MM.1S (cell line): ENCODE measurements at regions not wholly inside any gene's neighbourhood (a gene's known extent, or its start where the extent isn't known, plus 50 kb on each side); places are given as distances from the start of the nearest gene placed in this dataset.

Experiments
- DNase-seq: peaks from one replicate; pipeline ENCODE4 v3.0.0-alpha.2; 2015
- H2AFZ ChIP-seq: fragments of 300-600 bp; sonication (generic); 2 replicates; pipeline ENCODE4 v1.6.0; 2016; ENCODE audit warnings: antibody characterized with exemption, low read length
- H3F3A ChIP-seq: fragments of 300-600 bp; sonication (generic); 2 replicates; pipeline ENCODE4 v1.6.1; 2016; ENCODE audit warnings: mild to moderate bottlenecking, antibody characterized with exemption, low read length, moderate library complexity, mixed read lengths; ENCODE audit not compliant: insufficient read depth
- H3K27ac ChIP-seq: fragments of 300-600 bp; sonication (generic); 2 replicates; pipeline ENCODE4 v1.5.1; 2016; ENCODE audit warnings: mild to moderate bottlenecking, low read length
- H3K27me3 ChIP-seq: fragments of 300-600 bp; sonication (generic); replicated peaks from 2 replicates; pipeline ENCODE4 v1.6.0; 2016; ENCODE audit warnings: low read length; ENCODE audit not compliant: insufficient read depth
- H3K36me3 ChIP-seq: fragments of 300-600 bp; sonication (generic); replicated peaks from 2 replicates; pipeline ENCODE4 v1.6.1; 2016; ENCODE audit warnings: mild to moderate bottlenecking, low read length, mixed read lengths; ENCODE audit not compliant: insufficient read depth
- H3K4me1 ChIP-seq: fragments of 300-600 bp; sonication (generic); 2 replicates; pipeline ENCODE4 v1.6.1; 2016; ENCODE audit warnings: low read length, mixed read lengths
- H3K4me2 ChIP-seq: fragments of 300-600 bp; sonication (generic); 2 replicates; pipeline ENCODE4 v1.6.0; 2016; ENCODE audit warnings: low read depth, low read length
- H3K4me3 ChIP-seq: fragments of 300-600 bp; sonication (generic); 2 replicates; pipeline ENCODE4 v1.5.1; 2016; ENCODE audit warnings: low read length, mixed read lengths
- H3K79me2 ChIP-seq: fragments of 300-600 bp; sonication (generic); 2 replicates; pipeline ENCODE4 v1.6.1; 2016; ENCODE audit warnings: mixed run types, low read length, mixed read lengths
- H3K9ac ChIP-seq: fragments of 300-600 bp; sonication (generic); 2 replicates; pipeline ENCODE4 v1.6.1; 2016; ENCODE audit warnings: low read length, mixed read lengths
- H3K9me2 ChIP-seq: fragments of 300-600 bp; sonication (generic); replicated peaks from 2 replicates; pipeline ENCODE4 v1.6.1; 2016; ENCODE audit warnings: mild to moderate bottlenecking, low read length, mixed read lengths; ENCODE audit not compliant: insufficient read depth
- H3K9me3 ChIP-seq: fragments of 300-600 bp; sonication (generic); replicated peaks from 2 replicates; pipeline ENCODE4 v1.6.1; 2016; ENCODE audit warnings: mild to moderate bottlenecking, low read length, mixed read lengths; ENCODE audit not compliant: insufficient read depth
- H4K20me1 ChIP-seq: fragments of 300-600 bp; sonication (generic); 2 replicates; pipeline ENCODE4 v1.6.1; 2016; ENCODE audit warnings: mild to moderate bottlenecking, low read length, moderate library complexity, mixed read lengths; ENCODE audit not compliant: insufficient read depth
- CTCF ChIP-seq: fragments of 300-600 bp; sonication (generic); IDR thresholded peaks from 2 replicates; pipeline ENCODE4 v1.5.1; 2016; ENCODE audit warnings: antibody characterized with exemption, low read length, mixed read lengths
- EZH2 ChIP-seq: fragments of 300-600 bp; sonication (generic); optimal IDR thresholded peaks from 2 replicates; pipeline ENCODE3; 2017; ENCODE audit warnings: low read depth, mild to moderate bottlenecking, antibody characterized with exemption, low read length, mixed read lengths
- EZH2phosphoT487 ChIP-seq: fragments of 300-600 bp; sonication (generic); IDR thresholded peaks from 2 replicates; pipeline ENCODE4 v1.6.1; 2018; ENCODE audit warnings: antibody characterized with exemption, low read length

- H3K4me1 ChIP-seq: no peaks in the 10 kb centered on the region
- H3K9me2 ChIP-seq: no peaks in the 10 kb centered on the region
- H3K27me3 ChIP-seq: no peaks in the 10 kb centered on the region
- H3K9ac ChIP-seq: no peak overlapping the region
- no peak overlapping the region for H2AFZ ChIP-seq
- H4K20me1 ChIP-seq: no peaks in the 10 kb centered on the region
- H3K9me3 ChIP-seq: no peaks in the 10 kb centered on the region
- no peak overlapping the region for H3K27ac ChIP-seq
- H3K79me2 ChIP-seq: no peaks in the 10 kb centered on the region
- H3F3A ChIP-seq: no peaks in the 10 kb centered on the region
- no peak overlapping the region for H3K4me2 ChIP-seq
- no peaks in the 10 kb centered on the region for H3K36me3 ChIP-seq
- no peak for TF ChIP-seq CTCF
- TF ChIP-seq EZH2: no peak
- no peak for TF ChIP-seq EZH2phosphoT487
- no peak overlapping the region for H3K4me3 ChIP-seq
- no peak for DNase-seq
These were observed 81.3 kb upstream of the PRMT8 start for GRCh38 chr12:3409662-3410061.

- no peak for TF ChIP-seq EZH2phosphoT487
- TF ChIP-seq EZH2: no peak
- TF ChIP-seq CTCF: no peak
- H3K4me2 ChIP-seq: no peak overlapping the region
- peaks cover 7% of the 10 kb centered on the region; the same call in 1 of the 2 replicates for H3K27me3 ChIP-seq
- no peaks in the 10 kb centered on the region for H4K20me1 ChIP-seq
- no peaks in the 10 kb centered on the region for H3K9me3 ChIP-seq
- H3K9me2 ChIP-seq: no peaks in the 10 kb centered on the region
- no peak overlapping the region for H3K9ac ChIP-seq
- H3K4me3 ChIP-seq: no peak overlapping the region
- no peaks in the 10 kb centered on the region for H3K79me2 ChIP-seq
- no peaks in the 10 kb centered on the region for H3K36me3 ChIP-seq
- no peak overlapping the region for H2AFZ ChIP-seq
- no peak for DNase-seq
- H3F3A ChIP-seq: no peaks in the 10 kb centered on the region
- H3K4me1 ChIP-seq: no peaks in the 10 kb centered on the region
- H3K27ac ChIP-seq: no peak overlapping the region
These were observed 74.8 kb upstream of the PRMT8 start for GRCh38 chr12:3416159-3416558.

- H3K9me2 ChIP-seq: no peaks in the 10 kb centered on the region
- no peaks in the 10 kb centered on the region for H3K4me1 ChIP-seq
- no peak overlapping the region for H2AFZ ChIP-seq
- H3K9me3 ChIP-seq: no peaks in the 10 kb centered on the region
- TF ChIP-seq EZH2 (no peak), EZH2phosphoT487 (no peak), CTCF (no peak)
- H3K9ac ChIP-seq: no peak overlapping the region
- no peak overlapping the region for H3K27ac ChIP-seq
- H3K4me3 ChIP-seq: no peak overlapping the region
- no peak overlapping the region for H3K4me2 ChIP-seq
- peaks cover 12% of the 10 kb centered on the region; the same call in 1 of the 2 replicates for H3K27me3 ChIP-seq
- H3K36me3 ChIP-seq: no peaks in the 10 kb centered on the region
- DNase-seq: no peak
- H4K20me1 ChIP-seq: no peaks in the 10 kb centered on the region
- no peaks in the 10 kb centered on the region for H3K79me2 ChIP-seq
- no peaks in the 10 kb centered on the region for H3F3A ChIP-seq
These were observed 74.3 kb upstream of the PRMT8 start for GRCh38 chr12:3416670-3417069.
